Sigmoid colon (tissue), 6 donors: ENCODE measurements at regions not wholly inside any gene's neighbourhood (a gene's known extent, or its start where the extent isn't known, plus 50 kb on each side); places are given as distances from the start of the nearest gene placed in this dataset.

Experiments
- DNase-seq: peaks from one replicate; pipeline ENCODE4 v3.0.0-alpha.2; 2019
- H3K27ac ChIP-seq, 4 donors: fragments of 200-600 bp; sonication (generic); one replicate each; pipeline ENCODE4 v1.5.1; 2016 to 2019; ENCODE audit warnings: mild to moderate bottlenecking in 1 of 4
- H3K27me3 ChIP-seq, 3 donors: fragments of 200-600 bp; sonication (generic); one replicate each; pipeline ENCODE4 v1.5.1; 2019; ENCODE audit warnings: mild to moderate bottlenecking in 1 of 3
- H3K36me3 ChIP-seq, 4 donors: fragments of 200-600 bp; sonication (generic); one replicate each; pipeline ENCODE4 v1.5.1; 2016 to 2019
- H3K4me1 ChIP-seq, 4 donors: fragments of 200-600 bp; sonication (generic); one replicate each; pipeline ENCODE4 v1.5.1; 2017 to 2019
- H3K4me3 ChIP-seq, 4 donors: fragments of 200-600 bp; sonication (generic); one replicate each; pipeline ENCODE4 v1.5.1; 2017 to 2019; ENCODE audit warnings: mild to moderate bottlenecking in 2 of 4, moderate library complexity in 1 of 4
- H3K9me3 ChIP-seq, 4 donors: fragments of 200-600 bp in 3 of 4; sonication (generic) in 3 of 4; one replicate each; pipeline versions ENCODE4 v1.5.1 to v1.6.1; 2013 to 2019
- CTCF ChIP-seq, 4 experiments: fragments of 450-650 bp in 3 of 4; fragments of 200-600 bp in 1 of 4; IDR thresholded peaks; one replicate each; pipeline ENCODE4 v1.5.1; 2016 to 2019; ENCODE audit warnings: antibody characterized with exemption in 4 of 4, mild to moderate bottlenecking in 3 of 4, moderate library complexity in 2 of 4
- EP300 ChIP-seq, 4 donors: sonication (generic); formaldehyde crosslinking; IDR thresholded peaks; one replicate each; pipeline ENCODE4 v1.6.1; 2017; ENCODE audit warnings: antibody characterized with exemption in 4 of 4
- POLR2A ChIP-seq, 2 donors: fragments of 450-650 bp; IDR thresholded peaks; one replicate each; pipeline ENCODE4 v1.6.1; 2016; ENCODE audit warnings: antibody characterized with exemption in 2 of 2, mild to moderate bottlenecking in 2 of 2, moderate library complexity in 2 of 2
- POLR2AphosphoS5 ChIP-seq, 4 donors: sonication (generic); formaldehyde crosslinking; IDR thresholded peaks; one replicate each; pipeline ENCODE4 v1.6.1; 2017; ENCODE audit warnings: antibody characterized with exemption in 4 of 4
- WGBS, 2 donors: extraction: QIAGEN DNeasy Blood & Tissue Kit; methylation state at CpG; one replicate each; pipeline ENCODE4 v1.1.7; 2013; 5-methylcytosine and 5-hydroxymethylcytosine counted together
- intact Hi-C: fragments of 100-400 bp; cut with DNase I; formaldehyde crosslinking; loops from one replicate; pipeline ENCODE4 v1.15.1; 2023
- donor health status: healthy with polysubstance abuse.
- donor health status: healthy.

- intact Hi-C loops, result no loop called here
- Histone ChIP-seq H3K36me3 (no peaks in the 10 kb centered on the region), H3K4me1 (no peaks in the 10 kb centered on the region), H3K27ac (no peak overlapping the region), H3K27me3 (no peaks in the 10 kb centered on the region), H3K9me3 (peaks cover 0 to 3% (median 0%) of the 10 kb centered on the region in 4 donors), H3K4me3 (no peak overlapping the region)
- no peak for DNase-seq
- WGBS, 2 donors, result 71 to 78% methylated on average over 1 of the region's 1 CpG
- TF ChIP-seq POLR2AphosphoS5 (IDR thresholded peaks at IDR 0.05), result no peak
- no peak for TF ChIP-seq CTCF (IDR thresholded peaks at IDR 0.05)
- no peak for TF ChIP-seq POLR2A (IDR thresholded peaks at IDR 0.05)
- no peak for TF ChIP-seq EP300 (IDR thresholded peaks at IDR 0.05)
Observed at GRCh38 chr6:76382201-76382600, 309.7 kb upstream of the IMPG1 start.

GRCh38 chr6:76381612-76382011 lies 309.1 kb upstream of the IMPG1 start:
- TF ChIP-seq EP300 (IDR thresholded peaks at IDR 0.05) (no peak), CTCF (IDR thresholded peaks at IDR 0.05) (no peak), POLR2A (IDR thresholded peaks at IDR 0.05) (no peak), POLR2AphosphoS5 (IDR thresholded peaks at IDR 0.05) (no peak)
- WGBS, 2 donors, result 57 to 58% methylated on average over 2 of the region's 2 CpGs
- Histone ChIP-seq H3K4me3 (no peak overlapping the region), H3K9me3 (peaks cover 0 to 3% (median 0%) of the 10 kb centered on the region in 4 donors), H3K4me1 (no peaks in the 10 kb centered on the region), H3K36me3 (no peaks in the 10 kb centered on the region), H3K27me3 (no peaks in the 10 kb centered on the region), H3K27ac (no peak overlapping the region)
- intact Hi-C loops, result no loop called here
- DNase-seq, result no peak

- Histone ChIP-seq H3K4me1 (no peaks in the 10 kb centered on the region), H3K27ac (no peak overlapping the region), H3K4me3 (no peak overlapping the region), H3K9me3 (no peaks in the 10 kb centered on the region), H3K27me3 (no peaks in the 10 kb centered on the region), H3K36me3 (no peaks in the 10 kb centered on the region)
- no peak for DNase-seq
- TF ChIP-seq CTCF (IDR thresholded peaks at IDR 0.05) (no peak), EP300 (IDR thresholded peaks at IDR 0.05) (no peak), POLR2AphosphoS5 (IDR thresholded peaks at IDR 0.05) (no peak), POLR2A (IDR thresholded peaks at IDR 0.05) (no peak)
- intact Hi-C loops, result no loop called here
Observed at GRCh38 chr6:76351275-76351674, 278.8 kb upstream of the IMPG1 start.

GRCh38 chr6:76347539-76347938 lies 275.1 kb upstream of the IMPG1 start:
- Histone ChIP-seq H3K27ac (no peak overlapping the region), H3K9me3 (no peaks in the 10 kb centered on the region), H3K36me3 (no peaks in the 10 kb centered on the region), H3K27me3 (no peaks in the 10 kb centered on the region), H3K4me3 (no peak overlapping the region), H3K4me1 (no peaks in the 10 kb centered on the region)
- intact Hi-C loops, result no loop called here
- no peak for TF ChIP-seq POLR2AphosphoS5 (IDR thresholded peaks at IDR 0.05)
- no peak for TF ChIP-seq EP300 (IDR thresholded peaks at IDR 0.05)
- TF ChIP-seq CTCF (IDR thresholded peaks at IDR 0.05), result no peak
- TF ChIP-seq POLR2A (IDR thresholded peaks at IDR 0.05), result no peak
- no peak for DNase-seq

- WGBS, 2 donors, result 35 to 65% methylated on average over 1 of the region's 1 CpG
Observed at GRCh38 chr6:76342611-76343160, 270.2 kb upstream of the IMPG1 start.

More at GRCh38 chr6:76342611-76343160, 270.2 kb upstream of the IMPG1 start:
- intact Hi-C loops, result no loop called here
- DNase-seq, result no peak
- no peaks in the 10 kb centered on the region for H3K27me3 ChIP-seq
- H3K36me3 ChIP-seq, result no peaks in the 10 kb centered on the region
- TF ChIP-seq POLR2A (IDR thresholded peaks at IDR 0.05) (no peak), EP300 (IDR thresholded peaks at IDR 0.05) (no peak), POLR2AphosphoS5 (IDR thresholded peaks at IDR 0.05) (no peak), CTCF (IDR thresholded peaks at IDR 0.05) (no peak)
- H3K4me3 ChIP-seq, result no peak overlapping the region
- peaks cover 0 to 5% (median 0%) of the 10 kb centered on the region in 4 donors for H3K9me3 ChIP-seq
- no peaks in the 10 kb centered on the region for H3K4me1 ChIP-seq
- H3K27ac ChIP-seq, result no peak overlapping the region
